OCI-LY7 (cell line): ENCODE measurements at regions not wholly inside any gene's neighbourhood (a gene's known extent, or its start where the extent isn't known, plus 50 kb on each side); places are given as distances from the start of the nearest gene placed in this dataset.

Experiments
- BruUV-seq: library from RNA; stranded (reverse); fragments of 400-500 nt; replicated peaks from 2 replicates; lab custom pipeline; 2021; lab: Mats Ljungman, UMichigan
- CTCF ChIA-PET: fragments of 300-600 bp; sonication (Branson Sonifier 250); formaldehyde crosslinking; loops from one replicate; lab custom pipeline; 2022; ENCODE audit warnings: antibody characterized with exemption; ENCODE audit not compliant: unreplicated experiment; lab: Charles Lee
- POLR2A ChIA-PET: fragments of 300-600 bp; sonication (Branson Sonifier 250); formaldehyde crosslinking; loops from one replicate; lab custom pipeline; 2022; ENCODE audit warnings: antibody characterized with exemption; lab: Charles Lee
- DNase-seq: peaks from one replicate; pipeline ENCODE4 v3.0.0-alpha.2; 2015; ENCODE audit warnings: low spot score
- H2AFZ ChIP-seq: fragments of 200-600 bp; sonication (generic), shearing (Covaris generic); 2 replicates; pipeline ENCODE4 v1.6.1; 2014; ENCODE audit warnings: mild to moderate bottlenecking, antibody characterized with exemption, low read length, moderate library complexity
- H3K27ac ChIP-seq: fragments of 200-600 bp; sonication (generic); 2 replicates; pipeline ENCODE4 v1.5.1; 2014; ENCODE audit warnings: mixed run types, low read depth, mild to moderate bottlenecking, moderate library complexity, low read length, inconsistent platforms; ENCODE audit not compliant: poor library complexity, severe bottlenecking
- H3K36me3 ChIP-seq: fragments of 200-600 bp; sonication (generic); 2 replicates; pipeline ENCODE4 v1.6.1; 2014; ENCODE audit warnings: mild to moderate bottlenecking, antibody characterized with exemption, low read length, moderate library complexity, mixed read lengths; ENCODE audit not compliant: insufficient read depth
- H3K4me1 ChIP-seq: fragments of 200-600 bp; sonication (generic); 2 replicates; pipeline ENCODE4 v1.5.1; 2014; ENCODE audit warnings: mild to moderate bottlenecking, low read length; ENCODE audit not compliant: insufficient read depth, poor library complexity, severe bottlenecking
- H3K4me2 ChIP-seq: fragments of 200-600 bp; sonication (generic); 2 replicates; pipeline ENCODE4 v1.6.1; 2014; ENCODE audit warnings: mild to moderate bottlenecking, low read length
- H3K4me3 ChIP-seq: fragments of 200-600 bp; sonication (generic); 2 replicates; pipeline ENCODE4 v1.5.1; 2014; ENCODE audit warnings: mild to moderate bottlenecking, low read depth, low read length; ENCODE audit not compliant: poor library complexity, severe bottlenecking
- H3K79me2 ChIP-seq: fragments of 200-600 bp; sonication (generic); 2 replicates; pipeline ENCODE4 v1.6.1; 2016; ENCODE audit warnings: low read depth, mild to moderate bottlenecking, low read length, moderate library complexity, mixed read lengths; ENCODE audit not compliant: insufficient read depth
- H3K9me2 ChIP-seq: fragments of 200-600 bp; sonication (generic); 2 replicates; pipeline ENCODE4 v1.6.1; 2016; ENCODE audit warnings: mild to moderate bottlenecking, low read length, mixed read lengths; ENCODE audit not compliant: insufficient read depth
- H3K9me3 ChIP-seq: fragments of 200-600 bp; sonication (generic); 2 replicates; pipeline ENCODE4 v1.6.1; 2014; ENCODE audit warnings: mild to moderate bottlenecking, mixed run types, low read length, mixed read lengths
- H4K20me1 ChIP-seq: fragments of 200-600 bp; sonication (generic); 2 replicates; pipeline ENCODE4 v1.6.1; 2014; ENCODE audit warnings: mild to moderate bottlenecking, antibody characterized with exemption, low read length, moderate library complexity, mixed read lengths; ENCODE audit not compliant: insufficient read depth
- CTCF ChIP-seq: fragments of 200-600 bp; sonication (generic); conservative IDR thresholded peaks from 2 replicates; pipeline ENCODE4 v1.5.1; 2014; ENCODE audit warnings: mild to moderate bottlenecking, antibody characterized with exemption, low read length, moderate library complexity, mixed read lengths
- EZH2phosphoT487 ChIP-seq: fragments of 200-600 bp; sonication (generic); IDR thresholded peaks from 2 replicates; pipeline ENCODE4 v1.6.1; 2018; ENCODE audit warnings: low read depth, borderline replicate concordance, mild to moderate bottlenecking, mixed run types, antibody characterized with exemption, low read length, moderate library complexity, mixed read lengths
- intact Hi-C: fragments of 100-400 bp; cut with micrococcal nuclease; formaldehyde crosslinking; loops from one replicate; pipeline ENCODE4 v1.10.0; 2022; ENCODE audit not compliant: unreplicated experiment

GRCh38 chr6:51494342-51494741 is 593.1 kb downstream of the PKHD1 start:
- no peak for DNase-seq
- Histone ChIP-seq H3K9me3 (no peaks in the 10 kb centered on the region), H4K20me1 (no peaks in the 10 kb centered on the region), H3K4me3 (no peak overlapping the region), H3K36me3 (no peaks in the 10 kb centered on the region), H2AFZ (no peak overlapping the region), H3K4me1 (no peaks in the 10 kb centered on the region), H3K27ac (no peak overlapping the region), H3K4me2 (no peak overlapping the region), H3K79me2 (no peaks in the 10 kb centered on the region), H3K9me2 (no peaks in the 10 kb centered on the region)
- ChIA-PET CTCF (no interaction called here), POLR2A (interaction anchor here (0.5 kb wide), 1 partner anchor 1752 kb away, joined by 5 read pairs; no protein-coding TSS in a partner anchor)
- BruUV-seq: no TSS peak
- no peak for TF ChIP-seq EZH2phosphoT487
- TF ChIP-seq CTCF: no peak
- intact Hi-C loops: no loop called here

DNA sequence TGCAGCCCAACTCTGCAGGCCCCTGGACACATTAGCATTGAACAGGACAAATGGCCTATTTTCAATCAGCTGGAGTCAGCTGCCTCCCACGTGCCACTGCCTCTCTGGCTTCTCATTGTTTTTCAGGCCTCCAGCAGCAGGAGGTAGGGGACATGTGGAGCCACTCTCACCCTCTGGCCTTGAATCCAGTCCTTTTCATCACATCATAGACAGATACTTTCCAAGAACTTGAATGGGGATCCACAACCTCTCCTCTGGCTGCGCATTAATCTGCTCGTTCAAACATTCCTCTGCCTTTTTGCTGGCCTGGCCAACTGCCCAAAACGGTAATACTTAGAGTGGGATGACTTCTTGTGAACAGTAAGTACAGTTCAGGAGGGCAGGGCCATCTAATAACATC is 592.3 kb downstream of the PKHD1 start:
- Histone ChIP-seq H3K9me2 (no peaks in the 10 kb centered on the region), H3K4me1 (no peaks in the 10 kb centered on the region), H3K4me3 (no peak overlapping the region), H3K9me3 (no peaks in the 10 kb centered on the region), H3K79me2 (no peaks in the 10 kb centered on the region), H4K20me1 (no peaks in the 10 kb centered on the region), H2AFZ (no peak overlapping the region), H3K4me2 (no peak overlapping the region), H3K36me3 (no peaks in the 10 kb centered on the region), H3K27ac (no peak overlapping the region)
- BruUV-seq: no TSS peak
- ChIA-PET POLR2A (interaction anchor here (0.6 kb wide), 1 partner anchor 159 kb away, joined by 3 read pairs; no protein-coding TSS in a partner anchor), CTCF (no interaction called here)
- DNase-seq: no peak
- intact Hi-C loops: no loop called here
- no peak for TF ChIP-seq EZH2phosphoT487
- TF ChIP-seq CTCF: no peak

DNA sequence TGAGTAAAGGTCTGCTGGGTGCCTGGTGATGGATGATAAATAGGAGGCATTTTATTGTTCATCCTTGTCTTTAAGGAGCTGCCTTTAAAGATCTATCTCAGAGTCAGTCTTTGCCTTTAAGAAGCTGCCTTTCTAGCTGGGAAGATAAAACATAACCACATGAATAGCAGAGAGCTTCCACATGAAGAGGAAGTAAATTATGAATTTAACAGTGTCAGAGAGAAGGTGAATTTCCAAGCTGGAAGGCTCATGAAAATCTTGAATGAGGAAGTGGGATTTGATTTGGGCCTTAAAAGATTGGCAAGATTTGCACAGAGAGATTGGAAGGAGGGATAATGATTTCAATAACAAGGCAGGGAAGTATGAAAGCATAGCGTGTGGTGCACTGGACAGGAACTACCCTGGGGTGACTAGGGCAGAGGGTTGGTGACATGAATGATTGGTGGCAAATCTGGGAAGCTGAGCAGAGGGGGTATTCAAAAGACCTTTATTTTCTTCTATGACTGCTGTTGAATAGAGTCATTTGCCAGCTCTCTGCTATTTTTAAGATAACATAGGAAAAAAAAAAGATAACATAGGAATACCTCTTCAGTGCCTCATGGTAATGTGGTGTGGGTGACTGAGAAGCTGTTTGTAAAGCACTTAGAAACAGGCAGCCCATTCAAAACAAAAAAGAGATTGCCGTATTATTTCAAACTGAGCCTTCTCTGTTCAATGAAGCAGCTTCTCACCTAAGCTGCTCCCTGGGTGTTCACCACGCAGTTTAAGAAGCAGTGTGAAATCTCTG is 591.6 kb downstream of the PKHD1 start:
- Histone ChIP-seq H4K20me1 (no peaks in the 10 kb centered on the region), H3K27ac (no peak overlapping the region), H3K4me3 (no peak overlapping the region), H3K36me3 (no peaks in the 10 kb centered on the region), H3K4me1 (no peaks in the 10 kb centered on the region), H3K9me2 (no peaks in the 10 kb centered on the region), H3K79me2 (no peaks in the 10 kb centered on the region), H3K9me3 (no peaks in the 10 kb centered on the region), H2AFZ (no peak overlapping the region), H3K4me2 (no peak overlapping the region)
- TF ChIP-seq CTCF (no peak), EZH2phosphoT487 (no peak)
- intact Hi-C loops: no loop called here
- no peak for DNase-seq
- ChIA-PET CTCF (no interaction called here), POLR2A (interaction anchor here (0.6 kb wide), 1 partner anchor 158 kb away, joined by 3 read pairs; no protein-coding TSS in a partner anchor)
- no TSS peak for BruUV-seq
